Lower lobe of right lung (tissue), 2 donors: ENCODE measurements at regions not wholly inside any gene's neighbourhood (a gene's known extent, or its start where the extent isn't known, plus 50 kb on each side); places are given as distances from the start of the nearest gene placed in this dataset.

ENCODE experiments used
- ATAC-seq, 2 donors: fragments of 200-7000 bp; cut with Tn5 transposase; one replicate each; pipeline ENCODE4 v1.9.1; 2020 to 2022; ENCODE audit warnings: mild to moderate bottlenecking in 2 of 2, moderate library complexity in 2 of 2
- DNase-seq: peaks from one replicate; pipeline ENCODE4 v3.0.0-alpha.2; 2020
- H3K27ac ChIP-seq: fragments of 200-600 bp; one replicate; pipeline ENCODE4 v1.8.0; 2022
- H3K27me3 ChIP-seq: fragments of 200-600 bp; one replicate; pipeline ENCODE4 v1.8.0; 2022; ENCODE audit warnings: low read depth
- H3K36me3 ChIP-seq: fragments of 200-600 bp; one replicate; pipeline ENCODE4 v1.8.0; 2022; ENCODE audit warnings: mild to moderate bottlenecking
- H3K4me1 ChIP-seq: fragments of 200-600 bp; one replicate; pipeline ENCODE4 v1.8.0; 2022
- H3K4me3 ChIP-seq: fragments of 200-600 bp; one replicate; pipeline ENCODE4 v1.8.0; 2022; ENCODE audit warnings: mild to moderate bottlenecking
- H3K9me3 ChIP-seq: fragments of 200-600 bp; one replicate; pipeline ENCODE4 v1.8.0; 2022
- intact Hi-C: fragments of 100-400 bp; cut with DNase I; formaldehyde crosslinking; loops from one replicate; pipeline ENCODE4 v1.11.0; 2022
- TF ChIP-seq, protein P1 (sequence below): fragments of 200-600 bp; IDR thresholded peaks from one replicate; pipeline ENCODE4 v1.8.0; 2022; ENCODE audit warnings: antibody characterized with exemption, mild to moderate bottlenecking
- donor health status: DM: no; HTN: yes; CAD: no; lungs with severe emphysema.

DNA sequence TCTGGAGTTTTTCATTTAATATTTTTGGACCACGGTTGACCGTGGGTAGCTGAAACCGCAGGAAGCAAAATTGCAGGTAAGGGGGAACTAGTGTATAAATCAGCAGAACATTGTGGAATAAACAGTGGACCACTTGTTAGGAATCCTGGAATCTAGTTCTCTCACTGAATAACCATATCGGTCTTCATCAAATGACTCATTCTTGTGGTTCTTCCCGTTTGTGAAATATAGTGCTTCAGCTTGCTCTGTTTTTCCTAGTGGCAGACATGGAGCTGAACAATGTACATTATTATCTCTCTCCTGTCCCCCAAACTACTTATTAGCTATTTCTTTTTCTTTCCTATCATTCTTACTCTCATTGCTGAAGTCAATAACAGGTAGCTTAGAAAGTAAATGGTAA, 61.9 kb downstream of the HSPA13 start:
- no peak for ATAC-seq
- Histone ChIP-seq H3K9me3 (no peaks in the 10 kb centered on the region), H3K36me3 (no peaks in the 10 kb centered on the region), H3K27ac (no peak overlapping the region), H3K4me1 (no peaks in the 10 kb centered on the region), H3K4me3 (no peak overlapping the region), H3K27me3 (no peaks in the 10 kb centered on the region)
- TF ChIP-seq, protein P1, sequence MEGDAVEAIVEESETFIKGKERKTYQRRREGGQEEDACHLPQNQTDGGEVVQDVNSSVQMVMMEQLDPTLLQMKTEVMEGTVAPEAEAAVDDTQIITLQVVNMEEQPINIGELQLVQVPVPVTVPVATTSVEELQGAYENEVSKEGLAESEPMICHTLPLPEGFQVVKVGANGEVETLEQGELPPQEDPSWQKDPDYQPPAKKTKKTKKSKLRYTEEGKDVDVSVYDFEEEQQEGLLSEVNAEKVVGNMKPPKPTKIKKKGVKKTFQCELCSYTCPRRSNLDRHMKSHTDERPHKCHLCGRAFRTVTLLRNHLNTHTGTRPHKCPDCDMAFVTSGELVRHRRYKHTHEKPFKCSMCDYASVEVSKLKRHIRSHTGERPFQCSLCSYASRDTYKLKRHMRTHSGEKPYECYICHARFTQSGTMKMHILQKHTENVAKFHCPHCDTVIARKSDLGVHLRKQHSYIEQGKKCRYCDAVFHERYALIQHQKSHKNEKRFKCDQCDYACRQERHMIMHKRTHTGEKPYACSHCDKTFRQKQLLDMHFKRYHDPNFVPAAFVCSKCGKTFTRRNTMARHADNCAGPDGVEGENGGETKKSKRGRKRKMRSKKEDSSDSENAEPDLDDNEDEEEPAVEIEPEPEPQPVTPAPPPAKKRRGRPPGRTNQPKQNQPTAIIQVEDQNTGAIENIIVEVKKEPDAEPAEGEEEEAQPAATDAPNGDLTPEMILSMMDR, result no peak
- DNase-seq, result no peak
- intact Hi-C loops, result no loop called here

DNA sequence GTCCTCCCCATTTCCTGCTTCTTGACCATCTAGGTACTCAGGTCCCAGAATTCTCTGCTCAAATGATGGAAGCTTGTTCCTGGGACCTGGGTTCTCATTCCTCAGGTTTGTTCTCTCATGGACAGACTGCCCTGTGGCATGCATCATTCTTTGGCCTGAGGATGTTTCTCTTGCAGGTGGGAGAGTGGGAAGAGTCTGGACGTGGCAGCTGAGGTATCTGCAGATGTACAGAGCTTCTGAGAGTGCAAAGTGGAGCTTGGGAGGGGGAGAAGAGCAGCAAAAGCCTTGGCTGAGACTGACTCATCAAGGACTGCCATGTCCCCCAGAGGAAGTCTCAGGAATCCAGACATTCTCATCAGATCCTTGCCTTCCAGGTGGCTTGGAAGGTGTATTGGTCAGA, 63.1 kb downstream of the HSPA13 start:
- Histone ChIP-seq H3K27me3 (no peaks in the 10 kb centered on the region), H3K27ac (no peak overlapping the region), H3K4me3 (no peak overlapping the region), H3K36me3 (no peaks in the 10 kb centered on the region), H3K9me3 (no peaks in the 10 kb centered on the region), H3K4me1 (no peaks in the 10 kb centered on the region)
- DNase-seq (no peak), ATAC-seq (no peak)
- TF ChIP-seq, protein P1, result no peak
- intact Hi-C loops, result no loop called here

DNA sequence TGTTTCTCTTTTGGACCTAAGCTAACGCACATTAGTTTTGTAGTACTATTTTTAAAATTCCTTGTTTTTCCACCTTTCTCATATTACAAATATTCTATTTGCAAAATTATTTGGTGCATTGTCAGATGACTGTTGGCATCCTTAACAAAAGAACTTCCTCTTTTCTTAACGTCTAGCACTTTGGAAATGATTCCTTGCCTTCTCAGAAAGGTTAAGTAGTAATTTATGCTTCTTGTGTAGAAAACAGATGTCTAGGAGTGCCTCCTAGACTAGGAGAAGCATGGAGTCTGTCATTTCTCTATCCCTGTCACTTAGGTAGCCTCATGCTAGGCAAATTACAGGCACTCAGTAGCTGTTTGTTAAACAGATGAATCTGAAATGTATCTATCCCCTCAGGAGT, 64.4 kb downstream of the HSPA13 start:
- Histone ChIP-seq H3K4me3 (no peak overlapping the region), H3K27me3 (no peaks in the 10 kb centered on the region), H3K9me3 (no peaks in the 10 kb centered on the region), H3K4me1 (no peaks in the 10 kb centered on the region), H3K27ac (no peak overlapping the region), H3K36me3 (no peaks in the 10 kb centered on the region)
- DNase-seq (no peak), ATAC-seq (no peak)
- TF ChIP-seq, protein P1, result no peak
- intact Hi-C loops, result no loop called here

DNA sequence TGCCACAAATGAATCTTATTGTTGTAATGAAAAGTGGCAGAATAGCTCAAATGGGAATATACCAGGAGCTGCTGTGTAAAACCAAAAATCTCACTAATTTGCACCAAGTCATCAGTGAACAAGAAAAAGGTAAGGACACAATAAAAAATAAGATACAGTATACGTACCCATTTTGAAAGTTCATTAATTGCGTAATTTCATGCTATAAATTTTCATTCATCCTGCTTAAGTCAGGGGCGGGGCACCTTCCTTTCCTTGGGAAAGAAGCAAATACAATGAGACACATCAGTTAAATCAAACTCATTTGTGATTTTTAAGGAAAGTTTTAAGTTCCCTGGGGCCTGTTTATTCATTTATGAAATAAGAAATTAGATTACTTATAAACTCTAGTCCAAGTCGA, 65.4 kb downstream of the HSPA13 start:
- no peak for ATAC-seq
- Histone ChIP-seq H3K4me1 (no peaks in the 10 kb centered on the region), H3K27me3 (no peaks in the 10 kb centered on the region), H3K9me3 (no peaks in the 10 kb centered on the region), H3K36me3 (no peaks in the 10 kb centered on the region), H3K4me3 (no peak overlapping the region), H3K27ac (no peak overlapping the region)
- intact Hi-C loops, result no loop called here
- TF ChIP-seq, protein P1, result no peak
- no peak for DNase-seq

- ATAC-seq, result no peak
- Histone ChIP-seq H3K36me3 (no peaks in the 10 kb centered on the region), H3K4me3 (no peak overlapping the region), H3K9me3 (no peaks in the 10 kb centered on the region), H3K27ac (no peak overlapping the region), H3K4me1 (no peaks in the 10 kb centered on the region), H3K27me3 (no peaks in the 10 kb centered on the region)
- no peak for DNase-seq
- intact Hi-C loops, result no loop called here
- TF ChIP-seq, protein P1, result no peak
Observed at GRCh38 chr21:14313300-14313699, 69.6 kb downstream of the HSPA13 start.

DNA sequence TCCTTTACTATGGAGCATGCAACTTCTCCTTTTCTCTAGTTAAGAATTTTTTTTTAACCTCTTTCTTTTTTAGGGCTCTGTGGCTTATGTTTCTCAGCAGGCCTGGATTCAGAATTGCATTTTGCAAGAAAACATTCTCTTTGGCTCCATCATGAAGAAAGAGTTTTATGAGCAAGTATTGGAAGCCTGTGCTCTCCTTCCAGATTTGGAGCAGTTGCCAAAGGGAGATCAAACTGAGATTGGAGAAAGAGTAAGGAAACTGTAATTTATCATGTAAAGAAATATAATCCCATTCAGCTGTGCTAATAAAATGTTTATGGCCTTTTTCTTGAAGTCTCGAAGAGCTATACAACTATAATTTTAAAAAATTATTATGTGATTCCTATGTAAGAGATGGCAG, 70.1 kb downstream of the HSPA13 start:
- ATAC-seq (no peak), DNase-seq (no peak)
- TF ChIP-seq, protein P1, result no peak
- Histone ChIP-seq H3K4me1 (no peaks in the 10 kb centered on the region), H3K4me3 (no peak overlapping the region), H3K27ac (no peak overlapping the region), H3K36me3 (no peaks in the 10 kb centered on the region), H3K27me3 (no peaks in the 10 kb centered on the region), H3K9me3 (no peaks in the 10 kb centered on the region)
- intact Hi-C loops, result no loop called here
